ENCODE measurements at regions not wholly inside any gene's neighbourhood (a gene's known extent, or its start where the extent isn't known, plus 50 kb on each side); places are given as distances from the start of the nearest gene placed in this dataset.

- no peak for TF ChIP-seq CTCF (IDR thresholded peaks at IDR 0.05; ENCODE audit: low read depth, low read length, missing control alignments)
- DNase-seq (ENCODE audit: extremely low read depth, low read depth): no peak
- H3K4me3 ChIP-seq (replicated peaks; ENCODE audit: low read depth, low read length): no peak overlapping the region
Measured at GRCh38 chr22:49324527-49325491, 502.9 kb downstream of the BRD1 start.

GRCh38 chr22:49323751-49324415, 503.8 kb downstream of the BRD1 start:
- no peak for TF ChIP-seq CTCF (IDR thresholded peaks at IDR 0.05; ENCODE audit: low read depth, low read length, missing control alignments)
- DNase-seq (ENCODE audit: extremely low read depth, low read depth): no peak
- no peak overlapping the region for H3K4me3 ChIP-seq (replicated peaks; ENCODE audit: low read depth, low read length)

GRCh38 chr22:49322861-49323622, 504.6 kb downstream of the BRD1 start:
- no peak for TF ChIP-seq CTCF (IDR thresholded peaks at IDR 0.05; ENCODE audit: low read depth, low read length, missing control alignments)
- H3K4me3 ChIP-seq (replicated peaks; ENCODE audit: low read depth, low read length): no peak overlapping the region
- no peak for DNase-seq (ENCODE audit: extremely low read depth, low read depth)

GRCh38 chr22:49322231-49322630, 505.4 kb downstream of the BRD1 start:
- no peak for TF ChIP-seq CTCF (IDR thresholded peaks at IDR 0.05; ENCODE audit: low read depth, low read length, missing control alignments)
- no peak overlapping the region for H3K4me3 ChIP-seq (replicated peaks; ENCODE audit: low read depth, low read length)
- no peak for DNase-seq (ENCODE audit: extremely low read depth, low read depth)

- no peak for TF ChIP-seq CTCF (IDR thresholded peaks at IDR 0.05; ENCODE audit: low read depth, low read length, missing control alignments)
- DNase-seq (ENCODE audit: extremely low read depth, low read depth): no peak
- H3K4me3 ChIP-seq (replicated peaks; ENCODE audit: low read depth, low read length): no peak overlapping the region
Measured at GRCh38 chr22:49321477-49322055, 506.1 kb downstream of the BRD1 start.

- no peak for DNase-seq (ENCODE audit: extremely low read depth, low read depth)
- no peak for TF ChIP-seq CTCF (IDR thresholded peaks at IDR 0.05; ENCODE audit: low read depth, low read length, missing control alignments)
- no peak overlapping the region for H3K4me3 ChIP-seq (replicated peaks; ENCODE audit: low read depth, low read length)
Measured at GRCh38 chr22:49320714-49321476, 506.8 kb downstream of the BRD1 start.
